Uterus (tissue), 3 donors: ENCODE measurements at regions not wholly inside any gene's neighbourhood (a gene's known extent, or its start where the extent isn't known, plus 50 kb on each side); places are given as distances from the start of the nearest gene placed in this dataset.
"Not testable (repeated sequence)": the region's sequence is repeated elsewhere in the genome, so short reads cannot be mapped to it uniquely, and the experiment has no call there.

Experiments
- DNase-seq, 2 donors: peaks; one replicate each; pipeline ENCODE4 v3.0.0-alpha.2; 2019 to 2020
- H3K27ac ChIP-seq, 2 donors: fragments of 200-600 bp; sonication (generic); 1 replicate in 1 of 2; 2 replicates in 1 of 2; pipeline ENCODE4 v1.5.1; 2016 to 2018
- H3K27me3 ChIP-seq, 2 donors: fragments of 200-600 bp; sonication (generic); one replicate each; pipeline ENCODE4 v1.5.1; 2018 to 2019; ENCODE audit warnings: control low read depth in 1 of 2
- H3K36me3 ChIP-seq, 2 donors: fragments of 200-600 bp; sonication (generic); one replicate each; pipeline ENCODE4 v1.5.1; 2019; ENCODE audit warnings: control low read depth in 1 of 2
- H3K4me1 ChIP-seq, 2 donors: fragments of 200-600 bp; sonication (generic); one replicate each; pipeline ENCODE4 v1.5.1; 2018 to 2019; ENCODE audit warnings: control low read depth in 1 of 2
- H3K4me3 ChIP-seq, 2 donors: fragments of 200-600 bp; sonication (generic); 1 replicate in 1 of 2; 2 replicates in 1 of 2; pipeline ENCODE4 v1.5.1; 2018 to 2019; ENCODE audit warnings: mild to moderate bottlenecking in 1 of 2
- H3K9me3 ChIP-seq, 2 donors: fragments of 200-600 bp; sonication (generic); one replicate each; pipeline ENCODE4 v1.5.1; 2019; ENCODE audit warnings: control low read depth in 1 of 2
- POLR2A ChIP-seq, 2 donors: fragments of 450-650 bp; IDR thresholded peaks; one replicate each; pipeline ENCODE4 v1.6.1; 2016; ENCODE audit warnings: antibody characterized with exemption in 2 of 2, mild to moderate bottlenecking in 1 of 2, moderate library complexity in 1 of 2
- intact Hi-C: fragments of 100-400 bp; cut with DNase I; formaldehyde crosslinking; loops from one replicate; pipeline ENCODE4 v1.15.1; 2023; ENCODE audit warnings: low total_unique reads
- TF ChIP-seq, protein P1 (sequence below), 4 experiments: fragments of 200-600 bp in 2 of 4; fragments of 450-650 bp in 2 of 4; sonication (generic) in 2 of 4; IDR thresholded peaks; one replicate each; pipeline ENCODE4 v1.5.1; 2016 to 2019; ENCODE audit warnings: antibody characterized with exemption in 4 of 4, mild to moderate bottlenecking in 2 of 4, moderate library complexity in 1 of 4
- donor health status: DM: yes; HTN: yes; CAD: no.

DNA sequence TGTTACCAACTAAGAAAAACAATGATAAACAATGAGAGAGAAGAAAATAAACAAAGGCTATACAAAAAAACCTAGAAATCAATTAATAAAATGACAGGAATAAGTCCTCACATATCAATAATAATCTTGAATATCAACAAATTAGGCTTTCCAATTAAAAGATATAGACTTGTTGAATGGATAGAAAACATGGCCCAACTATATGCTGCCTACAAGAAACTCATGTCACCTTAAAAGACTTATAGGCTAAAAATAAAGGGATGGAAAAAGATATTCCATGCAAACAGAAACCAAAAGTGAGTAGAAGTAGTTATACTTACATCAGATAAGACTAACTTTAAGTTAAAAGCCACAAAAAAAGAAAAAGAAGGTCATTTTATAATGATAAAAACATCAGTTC is 183.9 kb downstream of the MYRFL start:
- DNase-seq, result no peak
- intact Hi-C loops, result no loop called here
- peaks cover 0 to 5% of the 10 kb centered on the region in 2 donors for H3K9me3 ChIP-seq
- no peaks in the 10 kb centered on the region for H3K4me1 ChIP-seq
- no peaks in the 10 kb centered on the region for H3K27me3 ChIP-seq
- TF ChIP-seq, protein P1, sequence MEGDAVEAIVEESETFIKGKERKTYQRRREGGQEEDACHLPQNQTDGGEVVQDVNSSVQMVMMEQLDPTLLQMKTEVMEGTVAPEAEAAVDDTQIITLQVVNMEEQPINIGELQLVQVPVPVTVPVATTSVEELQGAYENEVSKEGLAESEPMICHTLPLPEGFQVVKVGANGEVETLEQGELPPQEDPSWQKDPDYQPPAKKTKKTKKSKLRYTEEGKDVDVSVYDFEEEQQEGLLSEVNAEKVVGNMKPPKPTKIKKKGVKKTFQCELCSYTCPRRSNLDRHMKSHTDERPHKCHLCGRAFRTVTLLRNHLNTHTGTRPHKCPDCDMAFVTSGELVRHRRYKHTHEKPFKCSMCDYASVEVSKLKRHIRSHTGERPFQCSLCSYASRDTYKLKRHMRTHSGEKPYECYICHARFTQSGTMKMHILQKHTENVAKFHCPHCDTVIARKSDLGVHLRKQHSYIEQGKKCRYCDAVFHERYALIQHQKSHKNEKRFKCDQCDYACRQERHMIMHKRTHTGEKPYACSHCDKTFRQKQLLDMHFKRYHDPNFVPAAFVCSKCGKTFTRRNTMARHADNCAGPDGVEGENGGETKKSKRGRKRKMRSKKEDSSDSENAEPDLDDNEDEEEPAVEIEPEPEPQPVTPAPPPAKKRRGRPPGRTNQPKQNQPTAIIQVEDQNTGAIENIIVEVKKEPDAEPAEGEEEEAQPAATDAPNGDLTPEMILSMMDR (IDR thresholded peaks at IDR 0.05), result no peak
- TF ChIP-seq POLR2A (IDR thresholded peaks at IDR 0.05), result no peak
- H3K4me3 ChIP-seq, result no peak overlapping the region
- H3K27ac ChIP-seq, result no peak overlapping the region
- H3K36me3 ChIP-seq, result no peaks in the 10 kb centered on the region

DNA sequence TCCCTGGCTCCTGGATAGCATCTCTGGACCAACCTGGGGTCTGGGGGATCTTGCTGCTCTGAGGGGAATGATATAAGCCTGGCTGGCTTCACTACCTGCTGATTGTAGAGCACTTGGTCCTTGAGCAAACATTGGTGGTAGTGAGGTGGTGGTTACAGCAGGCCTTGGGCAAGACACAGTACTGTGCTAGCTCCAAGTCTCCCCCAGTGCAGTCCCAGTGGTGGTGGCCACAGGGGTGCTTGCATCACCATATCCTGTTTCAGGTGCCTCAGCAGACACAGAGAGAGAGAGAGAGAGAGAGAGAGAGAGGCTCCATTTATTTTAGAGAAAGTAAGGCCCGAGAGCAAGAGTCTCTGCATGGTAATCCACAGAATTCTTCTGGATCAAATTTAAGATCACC is 186.3 kb downstream of the MYRFL start:
- no peak for DNase-seq
- Histone ChIP-seq H3K27me3 (no peaks in the 10 kb centered on the region), H3K36me3 (no peaks in the 10 kb centered on the region), H3K4me3 (no peak overlapping the region), H3K27ac (no peak overlapping the region), H3K4me1 (no peaks in the 10 kb centered on the region), H3K9me3 (peaks cover 0 to 5% of the 10 kb centered on the region in 2 donors)
- TF ChIP-seq POLR2A (IDR thresholded peaks at IDR 0.05), result no peak
- TF ChIP-seq, protein P1 (IDR thresholded peaks at IDR 0.05), result no peak
- intact Hi-C loops, result no loop called here

DNA sequence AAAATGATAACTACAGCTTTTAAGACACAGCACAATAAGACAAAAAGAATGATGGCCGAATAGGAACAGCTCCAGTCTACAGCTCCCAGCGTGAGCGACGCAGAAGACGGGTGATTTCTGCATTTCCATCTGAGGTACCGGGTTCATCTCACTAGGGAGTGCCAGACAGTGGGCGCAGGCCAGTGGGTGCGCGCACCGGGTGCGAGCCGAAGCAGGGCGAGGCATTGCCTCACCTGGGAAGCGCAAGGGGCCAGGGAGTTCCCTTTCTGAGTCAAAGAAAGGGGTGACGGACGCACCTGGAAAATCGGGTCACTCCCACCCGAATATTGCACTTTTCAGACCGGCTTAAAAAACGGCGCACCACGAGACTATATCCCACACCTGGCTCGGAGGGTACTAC is 188.0 kb downstream of the MYRFL start:
- H3K27ac ChIP-seq, intact Hi-C loops, H3K36me3 ChIP-seq, H3K4me3 ChIP-seq, H3K9me3 ChIP-seq, H3K27me3 ChIP-seq, H3K4me1 ChIP-seq, DNase-seq: not testable (repeated sequence)

DNA sequence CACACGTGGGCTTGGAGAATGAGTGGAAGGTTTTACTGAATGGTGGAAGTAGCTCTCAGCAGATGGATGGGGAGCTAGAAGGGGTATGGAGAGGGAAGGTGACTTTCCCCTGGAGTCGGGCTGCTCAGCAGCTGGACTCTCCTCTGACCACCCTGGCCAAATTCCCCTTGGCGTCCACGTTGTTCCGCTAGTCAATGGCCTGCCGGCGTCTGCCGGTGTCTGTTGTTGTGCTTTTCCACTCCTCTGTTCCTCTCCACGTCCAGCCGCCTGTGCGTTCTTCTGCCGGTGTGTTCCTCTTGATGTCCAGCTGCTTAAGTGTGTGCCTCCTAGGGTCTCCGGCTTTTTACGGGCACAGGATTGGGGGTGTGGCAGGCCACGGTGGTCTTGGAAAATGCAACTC is 203.5 kb downstream of the MYRFL start:
- Histone ChIP-seq H3K9me3 (no peaks in the 10 kb centered on the region), H3K36me3 (no peaks in the 10 kb centered on the region), H3K27me3 (no peaks in the 10 kb centered on the region), H3K4me3 (no peak overlapping the region), H3K4me1 (no peaks in the 10 kb centered on the region), H3K27ac (no peak overlapping the region)
- intact Hi-C loops, result no loop called here
- TF ChIP-seq POLR2A (IDR thresholded peaks at IDR 0.05), result no peak
- TF ChIP-seq, protein P1 (IDR thresholded peaks at IDR 0.05), result no peak
- no peak for DNase-seq

DNA sequence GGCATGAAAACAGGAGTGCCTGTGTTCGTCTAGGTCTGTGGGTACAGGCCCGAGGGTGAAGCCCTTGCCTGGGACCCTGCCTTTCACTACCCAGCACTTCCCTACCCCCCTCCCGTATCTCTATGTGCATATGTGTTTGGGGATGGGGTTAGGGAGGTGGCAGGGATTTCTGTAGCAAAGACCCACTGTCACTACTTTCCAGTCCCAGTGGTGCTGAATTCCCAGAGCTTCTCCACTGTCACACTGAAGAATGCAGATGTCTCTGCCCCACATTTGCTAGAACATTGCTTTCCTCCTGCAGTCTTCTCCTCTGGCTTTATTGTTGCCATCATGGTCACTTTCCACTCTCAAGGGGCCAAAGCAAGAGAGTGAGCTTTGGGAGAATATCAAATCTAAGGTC is 203.9 kb downstream of the MYRFL start:
- H3K9me3 ChIP-seq, result no peaks in the 10 kb centered on the region
- no peaks in the 10 kb centered on the region for H3K27me3 ChIP-seq
- H3K27ac ChIP-seq, result no peak overlapping the region
- TF ChIP-seq POLR2A (IDR thresholded peaks at IDR 0.05), result no peak
- TF ChIP-seq, protein P1 (IDR thresholded peaks at IDR 0.05), result no peak
- DNase-seq, result no peak
- no peaks in the 10 kb centered on the region for H3K36me3 ChIP-seq
- no peak overlapping the region for H3K4me3 ChIP-seq
- no peaks in the 10 kb centered on the region for H3K4me1 ChIP-seq
- intact Hi-C loops, result no loop called here

DNA sequence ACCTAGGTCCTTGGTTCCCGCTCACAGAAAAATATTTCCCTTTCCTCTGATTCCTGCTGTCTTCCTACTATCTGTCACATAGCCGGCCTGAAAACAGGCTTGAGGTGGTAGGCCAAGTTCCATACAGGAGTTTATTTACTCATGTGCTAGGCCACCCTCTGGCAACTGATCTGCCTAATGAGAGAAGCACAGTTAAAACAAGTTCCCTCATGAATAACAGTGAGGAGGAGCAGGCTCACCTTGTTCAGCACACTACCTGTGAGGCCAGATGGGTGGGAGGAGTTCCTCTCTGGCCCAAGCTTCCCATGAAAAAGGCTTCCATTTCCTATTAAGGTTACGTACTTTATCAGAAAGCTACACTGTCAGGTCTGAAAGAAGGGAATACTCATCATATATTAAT is 206.0 kb downstream of the MYRFL start:
- no peak for TF ChIP-seq POLR2A (IDR thresholded peaks at IDR 0.05)
- TF ChIP-seq, protein P1 (IDR thresholded peaks at IDR 0.05), result no peak
- H3K9me3 ChIP-seq, result no peaks in the 10 kb centered on the region
- no peaks in the 10 kb centered on the region for H3K4me1 ChIP-seq
- H3K27ac ChIP-seq, result no peak overlapping the region
- intact Hi-C loops, result no loop called here
- H3K36me3 ChIP-seq, result no peaks in the 10 kb centered on the region
- no peak overlapping the region for H3K4me3 ChIP-seq
- no peak for DNase-seq
- H3K27me3 ChIP-seq, result no peaks in the 10 kb centered on the region
